ENCODE measurements at regions not wholly inside any gene's neighbourhood (a gene's known extent, or its start where the extent isn't known, plus 50 kb on each side); places are given as distances from the start of the nearest gene placed in this dataset.

- TF ChIP-seq BHLHE40 (IDR thresholded peaks at IDR 0.05; ENCODE audit: borderline replicate concordance) (no peak), LEF1 (IDR thresholded peaks at IDR 0.05; ENCODE audit: borderline replicate concordance) (no peak), FOXA1 (IDR thresholded peaks at IDR 0.05) (no peak), SUZ12 (IDR thresholded peaks at IDR 0.05) (no peak), ARNT (IDR thresholded peaks at IDR 0.05) (no peak), SP1 (IDR thresholded peaks at IDR 0.05) (no peak), FOXM1 (IDR thresholded peaks at IDR 0.05; ENCODE audit: borderline replicate concordance) (no peak), ELF4 (IDR thresholded peaks at IDR 0.05) (no peak), NFRKB (IDR thresholded peaks at IDR 0.05) (no peak)
- DNase-seq (ENCODE audit: extremely low spot score), result no peak
- ChIA-PET POLR2A (no interaction called here), CTCF (interaction anchor here (0.6 kb wide), 1 partner anchor 605 kb away, joined by 3 read pairs; no protein-coding TSS in a partner anchor)
These were observed 994.5 kb upstream of the TENM4 start for GRCh38 chr11:80435345-80435744.

- TF ChIP-seq FOXK2 (IDR thresholded peaks at IDR 0.05) (no peak), PKNOX1 (IDR thresholded peaks at IDR 0.05) (no peak), CTBP1 (IDR thresholded peaks at IDR 0.05; ENCODE audit: borderline replicate concordance) (no peak), FOXA1 (IDR thresholded peaks at IDR 0.05) (no peak), ARNT (IDR thresholded peaks at IDR 0.05) (no peak), SUZ12 (IDR thresholded peaks at IDR 0.05) (no peak), ELF4 (IDR thresholded peaks at IDR 0.05) (no peak)
- POLR2A ChIA-PET, result no interaction called here
- no peak for DNase-seq (ENCODE audit: extremely low spot score)
- CTCF ChIA-PET, result no interaction called here
These were observed 991.2 kb upstream of the TENM4 start for GRCh38 chr11:80432057-80432456.

- CTCF ChIA-PET, result no interaction called here
- no peak for DNase-seq (ENCODE audit: extremely low spot score)
- POLR2A ChIA-PET, result no interaction called here
These were observed 983.3 kb upstream of the TENM4 start for GRCh38 chr11:80424012-80424695.

GRCh38 chr11:80420374-80420773 is 979.5 kb upstream of the TENM4 start:
- no peak for TF ChIP-seq NFRKB (IDR thresholded peaks at IDR 0.05)
- no peak for TF ChIP-seq ELF4 (IDR thresholded peaks at IDR 0.05)
- no peak for TF ChIP-seq FOXK2 (IDR thresholded peaks at IDR 0.05)
- TF ChIP-seq FOXM1 (IDR thresholded peaks at IDR 0.05; ENCODE audit: borderline replicate concordance), result no peak
- TF ChIP-seq SUZ12 (IDR thresholded peaks at IDR 0.05), result no peak
- TF ChIP-seq PKNOX1 (IDR thresholded peaks at IDR 0.05), result no peak
- TF ChIP-seq ZNF384 (IDR thresholded peaks at IDR 0.05), result no peak
- ChIA-PET CTCF (no interaction called here), POLR2A (no interaction called here)
- DNase-seq (ENCODE audit: extremely low spot score), result no peak

More at GRCh38 chr11:80424012-80424695, 983.3 kb upstream of the TENM4 start:
- TF ChIP-seq HDGF (IDR thresholded peaks at IDR 0.05; ENCODE audit: borderline replicate concordance) (no peak), ARNT (IDR thresholded peaks at IDR 0.05) (no peak), NFRKB (IDR thresholded peaks at IDR 0.05) (no peak), ZNF384 (IDR thresholded peaks at IDR 0.05) (no peak), SUZ12 (IDR thresholded peaks at IDR 0.05) (no peak), SP1 (IDR thresholded peaks at IDR 0.05) (no peak), FOXM1 (IDR thresholded peaks at IDR 0.05; ENCODE audit: borderline replicate concordance) (no peak), LEF1 (IDR thresholded peaks at IDR 0.05; ENCODE audit: borderline replicate concordance) (no peak), ELF4 (IDR thresholded peaks at IDR 0.05) (no peak), BHLHE40 (IDR thresholded peaks at IDR 0.05; ENCODE audit: borderline replicate concordance) (no peak), CTBP1 (IDR thresholded peaks at IDR 0.05; ENCODE audit: borderline replicate concordance) (no peak), FOXK2 (IDR thresholded peaks at IDR 0.05) (no peak)

- no peak for DNase-seq (ENCODE audit: extremely low spot score)
- ChIA-PET CTCF (no interaction called here), POLR2A (no interaction called here)
- no peak for TF ChIP-seq BHLHE40 (IDR thresholded peaks at IDR 0.05; ENCODE audit: borderline replicate concordance)
- TF ChIP-seq LEF1 (IDR thresholded peaks at IDR 0.05; ENCODE audit: borderline replicate concordance), result no peak
- TF ChIP-seq ELF4 (IDR thresholded peaks at IDR 0.05), result no peak
- no peak for TF ChIP-seq SUZ12 (IDR thresholded peaks at IDR 0.05)
- no peak for TF ChIP-seq L3MBTL2 (conservative IDR thresholded peaks at IDR 0.05)
- TF ChIP-seq HDGF (IDR thresholded peaks at IDR 0.05; ENCODE audit: borderline replicate concordance), result no peak
- no peak for TF ChIP-seq FOXK2 (IDR thresholded peaks at IDR 0.05)
- TF ChIP-seq TARDBP (IDR thresholded peaks at IDR 0.05), result no peak
These were observed 976.9 kb upstream of the TENM4 start for GRCh38 chr11:80417681-80418080.

GRCh38 chr11:80415580-80415979 is 974.8 kb upstream of the TENM4 start:
- POLR2A ChIA-PET, result no interaction called here
- no peak for TF ChIP-seq TARDBP (IDR thresholded peaks at IDR 0.05)
- TF ChIP-seq FOXA1 (IDR thresholded peaks at IDR 0.05), result no peak
- no peak for TF ChIP-seq ELF4 (IDR thresholded peaks at IDR 0.05)
- CTCF ChIA-PET, result no interaction called here
- no peak for DNase-seq (ENCODE audit: extremely low spot score)

- CTCF ChIA-PET, result no interaction called here
- POLR2A ChIA-PET, result no interaction called here
- no peak for DNase-seq (ENCODE audit: extremely low spot score)
- TF ChIP-seq PKNOX1 (IDR thresholded peaks at IDR 0.05) (no peak), SP1 (IDR thresholded peaks at IDR 0.05) (no peak), FOXA1 (IDR thresholded peaks at IDR 0.05) (no peak), FOXM1 (IDR thresholded peaks at IDR 0.05; ENCODE audit: borderline replicate concordance) (no peak), HDGF (IDR thresholded peaks at IDR 0.05; ENCODE audit: borderline replicate concordance) (no peak), FOXK2 (IDR thresholded peaks at IDR 0.05) (no peak), CTBP1 (IDR thresholded peaks at IDR 0.05; ENCODE audit: borderline replicate concordance) (no peak), NFRKB (IDR thresholded peaks at IDR 0.05) (no peak), L3MBTL2 (conservative IDR thresholded peaks at IDR 0.05) (no peak), ZNF384 (IDR thresholded peaks at IDR 0.05) (no peak), LEF1 (IDR thresholded peaks at IDR 0.05; ENCODE audit: borderline replicate concordance) (no peak), ARNT (IDR thresholded peaks at IDR 0.05) (no peak), SUZ12 (IDR thresholded peaks at IDR 0.05) (no peak), TARDBP (IDR thresholded peaks at IDR 0.05) (no peak)
These were observed 973.6 kb upstream of the TENM4 start for GRCh38 chr11:80414181-80415165.
